ENCODE measurements at regions not wholly inside any gene's neighbourhood (a gene's known extent, or its start where the extent isn't known, plus 50 kb on each side); places are given as distances from the start of the nearest gene placed in this dataset.

- no peak overlapping the region for H3K4me3 ChIP-seq (ENCODE audit: control insufficient read depth, low read depth, low read length)
- DNase-seq (ENCODE audit: low read depth), result no peak
- no peak for TF ChIP-seq CTCF (conservative IDR thresholded peaks at IDR 0.05; ENCODE audit: control insufficient read depth, insufficient read depth, low read depth, low read length)
These were observed 401.1 kb upstream of the NFIA start for GRCh38 chr1:60681095-60681860.

- DNase-seq (ENCODE audit: low read depth), result no peak
- H3K4me3 ChIP-seq (ENCODE audit: control insufficient read depth, low read depth, low read length), result no peak overlapping the region
- TF ChIP-seq CTCF (conservative IDR thresholded peaks at IDR 0.05; ENCODE audit: control insufficient read depth, insufficient read depth, low read depth, low read length), result no peak
These were observed 402.6 kb upstream of the NFIA start for GRCh38 chr1:60679524-60680375.

- DNase-seq (ENCODE audit: low read depth), result no peak
- H3K4me3 ChIP-seq (ENCODE audit: control insufficient read depth, low read depth, low read length), result no peak overlapping the region
- TF ChIP-seq CTCF (conservative IDR thresholded peaks at IDR 0.05; ENCODE audit: control insufficient read depth, insufficient read depth, low read depth, low read length), result no peak
These were observed 403.6 kb upstream of the NFIA start for GRCh38 chr1:60678802-60679201.

GRCh38 chr1:60678391-60678790, 404.0 kb upstream of the NFIA start:
- no peak for DNase-seq (ENCODE audit: low read depth)
- TF ChIP-seq CTCF (conservative IDR thresholded peaks at IDR 0.05; ENCODE audit: control insufficient read depth, insufficient read depth, low read depth, low read length), result no peak
- no peak overlapping the region for H3K4me3 ChIP-seq (ENCODE audit: control insufficient read depth, low read depth, low read length)

GRCh38 chr1:60672449-60672848, 409.9 kb upstream of the NFIA start:
- no peak for TF ChIP-seq CTCF (conservative IDR thresholded peaks at IDR 0.05; ENCODE audit: control insufficient read depth, insufficient read depth, low read depth, low read length)
- peak; percentile 1 for DNase-seq (ENCODE audit: low read depth)
- no peak overlapping the region for H3K4me3 ChIP-seq (ENCODE audit: control insufficient read depth, low read depth, low read length)

- no peak overlapping the region for H3K4me3 ChIP-seq (ENCODE audit: control insufficient read depth, low read depth, low read length)
- no peak for DNase-seq (ENCODE audit: low read depth)
- no peak for TF ChIP-seq CTCF (conservative IDR thresholded peaks at IDR 0.05; ENCODE audit: control insufficient read depth, insufficient read depth, low read depth, low read length)
These were observed 412.1 kb upstream of the NFIA start for GRCh38 chr1:60670302-60670701.

All from fibroblast of mammary gland (primary cell).